ENCODE measurements at regions not wholly inside any gene's neighbourhood (a gene's known extent, or its start where the extent isn't known, plus 50 kb on each side); places are given as distances from the start of the nearest gene placed in this dataset.

- H2AFZ ChIP-seq (ENCODE audit: low read length), result no peak overlapping the region
- H3F3A ChIP-seq (ENCODE audit: low read length, unreplicated experiment), result no peaks in the 10 kb centered on the region
- ATAC-seq (no peak), DNase-seq (no peak)
- H3K4me3 ChIP-seq (ENCODE audit: low read length), result no peak overlapping the region
- ChIA-PET POLR2A (ENCODE audit: unreplicated experiment) (no interaction called here), CTCF (no interaction called here)
- H3K79me2 ChIP-seq (ENCODE audit: low read length), result no peaks in the 10 kb centered on the region
- no peaks in the 10 kb centered on the region for H3K27me3 ChIP-seq (ENCODE audit: low read length)
- no peak overlapping the region for H3K9ac ChIP-seq (ENCODE audit: low read length)
- H3K4me2 ChIP-seq (ENCODE audit: low read length), result no peak overlapping the region
- H3K9me2 ChIP-seq (replicated peaks; ENCODE audit: low read length), result no peaks in the 10 kb centered on the region
- H4K20me1 ChIP-seq (ENCODE audit: low read length), result no peaks in the 10 kb centered on the region
- TF ChIP-seq, protein P1, sequence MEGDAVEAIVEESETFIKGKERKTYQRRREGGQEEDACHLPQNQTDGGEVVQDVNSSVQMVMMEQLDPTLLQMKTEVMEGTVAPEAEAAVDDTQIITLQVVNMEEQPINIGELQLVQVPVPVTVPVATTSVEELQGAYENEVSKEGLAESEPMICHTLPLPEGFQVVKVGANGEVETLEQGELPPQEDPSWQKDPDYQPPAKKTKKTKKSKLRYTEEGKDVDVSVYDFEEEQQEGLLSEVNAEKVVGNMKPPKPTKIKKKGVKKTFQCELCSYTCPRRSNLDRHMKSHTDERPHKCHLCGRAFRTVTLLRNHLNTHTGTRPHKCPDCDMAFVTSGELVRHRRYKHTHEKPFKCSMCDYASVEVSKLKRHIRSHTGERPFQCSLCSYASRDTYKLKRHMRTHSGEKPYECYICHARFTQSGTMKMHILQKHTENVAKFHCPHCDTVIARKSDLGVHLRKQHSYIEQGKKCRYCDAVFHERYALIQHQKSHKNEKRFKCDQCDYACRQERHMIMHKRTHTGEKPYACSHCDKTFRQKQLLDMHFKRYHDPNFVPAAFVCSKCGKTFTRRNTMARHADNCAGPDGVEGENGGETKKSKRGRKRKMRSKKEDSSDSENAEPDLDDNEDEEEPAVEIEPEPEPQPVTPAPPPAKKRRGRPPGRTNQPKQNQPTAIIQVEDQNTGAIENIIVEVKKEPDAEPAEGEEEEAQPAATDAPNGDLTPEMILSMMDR (conservative IDR thresholded peaks at IDR 0.05; ENCODE audit: low read depth, low read length), result no peak
- no peak overlapping the region for H3K27ac ChIP-seq (ENCODE audit: low read length)
- no peaks in the 10 kb centered on the region for H3K4me1 ChIP-seq (ENCODE audit: insufficient read depth, low read length)
- H3K9me3 ChIP-seq (ENCODE audit: low read length), result no peaks in the 10 kb centered on the region
- BruUV-seq (replicated peaks), result no TSS peak
- intact Hi-C loops (cut with micrococcal nuclease), result loop anchor here (10.0 kb wide), 2 partner anchors 420 to 460 kb away; partner anchors contain the start of gene RND3
- H3K36me3 ChIP-seq (ENCODE audit: low read depth, low read length), result no peaks in the 10 kb centered on the region
These were observed 317.3 kb downstream of the RBM43 start for GRCh38 chr2:150944315-150944714.

GRCh38 chr2:150939087-150939486, 322.6 kb downstream of the RBM43 start:
- Histone ChIP-seq H3K9me3 (ENCODE audit: low read length) (no peaks in the 10 kb centered on the region), H3K27me3 (ENCODE audit: low read length) (no peaks in the 10 kb centered on the region), H3K27ac (ENCODE audit: low read length) (no peak overlapping the region), H3K79me2 (ENCODE audit: low read length) (no peaks in the 10 kb centered on the region), H3K4me1 (ENCODE audit: insufficient read depth, low read length) (peaks cover 13% of the 10 kb centered on the region), H3K9ac (ENCODE audit: low read length) (no peak overlapping the region), H3K4me2 (ENCODE audit: low read length) (no peak overlapping the region), H2AFZ (ENCODE audit: low read length) (no peak overlapping the region), H3F3A (ENCODE audit: low read length, unreplicated experiment) (no peaks in the 10 kb centered on the region), H3K4me3 (ENCODE audit: low read length) (no peak overlapping the region), H4K20me1 (ENCODE audit: low read length) (no peaks in the 10 kb centered on the region), H3K9me2 (replicated peaks; ENCODE audit: low read length) (no peaks in the 10 kb centered on the region), H3K36me3 (ENCODE audit: low read depth, low read length) (no peaks in the 10 kb centered on the region)
- TF ChIP-seq EZH2phosphoT487 (IDR thresholded peaks at IDR 0.05; ENCODE audit: borderline replicate concordance, low read length), result no peak
- TF ChIP-seq, protein P1 (conservative IDR thresholded peaks at IDR 0.05; ENCODE audit: low read depth, low read length), result no peak
- no peak for TF ChIP-seq EZH2 (IDR thresholded peaks at IDR 0.05; ENCODE audit: low read length, unreplicated experiment)
- BruUV-seq (replicated peaks), result no TSS peak
- POLR2A ChIA-PET (ENCODE audit: unreplicated experiment), result interaction anchor here (0.6 kb wide), 1 partner anchor 750 kb away, joined by 3 read pairs; no protein-coding TSS in a partner anchor
- CTCF ChIA-PET, result no interaction called here
- no peak for DNase-seq
- intact Hi-C loops (cut with micrococcal nuclease), result loop anchor here (2.0 to 10.0 kb wide), 2 partner anchors 126 to 234 kb away; no protein-coding TSS in a partner anchor
- ATAC-seq, result no peak; the same call in 1 of the 2 replicates

DNA sequence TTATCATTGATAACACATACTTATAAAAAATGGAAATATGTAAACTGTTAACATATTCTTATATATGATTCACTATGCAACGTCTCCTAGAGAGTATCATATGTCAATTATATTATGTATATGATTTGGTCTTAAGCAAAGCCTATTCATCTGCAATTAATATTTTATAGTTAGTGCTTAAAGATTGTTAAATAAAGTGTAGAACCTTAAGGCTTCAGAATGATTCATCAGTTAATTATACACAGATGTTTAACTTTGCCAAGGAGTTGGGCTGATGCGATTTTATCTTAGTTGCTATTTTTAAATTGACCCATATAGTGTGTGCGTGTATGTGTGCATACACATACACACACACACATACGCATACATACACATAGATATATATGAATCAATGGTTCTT, 323.1 kb downstream of the RBM43 start:
- ChIA-PET POLR2A (ENCODE audit: unreplicated experiment) (interaction anchor here (0.6 kb wide), 1 partner anchor 750 kb away, joined by 3 read pairs; no protein-coding TSS in a partner anchor), CTCF (no interaction called here)
- no peak overlapping the region for H3K27ac ChIP-seq (ENCODE audit: low read length)
- DNase-seq (peak; percentile 33), ATAC-seq (peak; percentile 72)
- no peaks in the 10 kb centered on the region for H3K9me2 ChIP-seq (replicated peaks; ENCODE audit: low read length)
- H3K9ac ChIP-seq (ENCODE audit: low read length), result no peak overlapping the region
- H3F3A ChIP-seq (ENCODE audit: low read length, unreplicated experiment), result no peaks in the 10 kb centered on the region
- H3K4me2 ChIP-seq (ENCODE audit: low read length), result 0 out of 2 replicates have a peak overlapping the region, but pooled peaks have one; percentile 8
- H4K20me1 ChIP-seq (ENCODE audit: low read length), result no peaks in the 10 kb centered on the region
- H3K9me3 ChIP-seq (ENCODE audit: low read length), result no peaks in the 10 kb centered on the region
- no peaks in the 10 kb centered on the region for H3K27me3 ChIP-seq (ENCODE audit: low read length)
- H3K4me1 ChIP-seq (ENCODE audit: insufficient read depth, low read length), result peaks cover 17% of the 10 kb centered on the region
- no peaks in the 10 kb centered on the region for H3K79me2 ChIP-seq (ENCODE audit: low read length)
- BruUV-seq (replicated peaks), result no TSS peak
- H2AFZ ChIP-seq (ENCODE audit: low read length), result no peak overlapping the region
- H3K36me3 ChIP-seq (ENCODE audit: low read depth, low read length), result no peaks in the 10 kb centered on the region
- no peak overlapping the region for H3K4me3 ChIP-seq (ENCODE audit: low read length)
- intact Hi-C loops (cut with micrococcal nuclease), result loop anchor here (2.0 to 10.0 kb wide), 2 partner anchors 126 to 234 kb away; no protein-coding TSS in a partner anchor
- no peak for TF ChIP-seq EZH2phosphoT487 (IDR thresholded peaks at IDR 0.05; ENCODE audit: borderline replicate concordance, low read length)
- TF ChIP-seq, protein P1 (conservative IDR thresholded peaks at IDR 0.05; ENCODE audit: low read depth, low read length), result no peak
- no peak for TF ChIP-seq EZH2 (IDR thresholded peaks at IDR 0.05; ENCODE audit: low read length, unreplicated experiment)

All from PC-3 (cell line).